RKO (cell line): ENCODE measurements at regions not wholly inside any gene's neighbourhood (a gene's known extent, or its start where the extent isn't known, plus 50 kb on each side); places are given as distances from the start of the nearest gene placed in this dataset.
A peak's percentile ranks its signal among the peaks of the same experiment; 100 is the strongest.
"Not testable (repeated sequence)": the region's sequence is repeated elsewhere in the genome, so short reads cannot be mapped to it uniquely, and the experiment has no call there.

Source experiments
- DNase-seq: peaks from one replicate; pipeline ENCODE4 v3.0.0-alpha.2; 2016; ENCODE audit warnings: low spot score

DNA sequence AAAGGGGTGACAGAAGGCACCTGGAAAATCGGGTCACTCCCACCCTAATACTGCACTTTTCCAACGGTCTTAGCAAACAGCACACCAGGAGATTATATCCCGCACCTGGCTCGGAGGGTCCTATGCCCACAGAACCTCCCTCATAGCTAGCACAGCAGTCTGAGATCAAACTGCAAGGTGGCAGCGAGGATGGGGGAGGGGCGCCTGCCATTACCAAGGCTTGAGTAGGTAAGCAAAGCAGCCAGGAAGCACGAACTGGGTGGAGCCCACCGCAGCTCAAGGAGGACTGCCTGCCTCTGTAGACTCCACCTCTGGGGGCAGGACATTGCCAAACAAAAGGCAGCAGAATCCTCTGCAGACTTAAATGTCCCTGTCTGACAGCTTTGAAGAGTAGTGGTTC lies 101.8 kb downstream of the TBX20 start:
- DNase-seq = not testable (repeated sequence)

DNA sequence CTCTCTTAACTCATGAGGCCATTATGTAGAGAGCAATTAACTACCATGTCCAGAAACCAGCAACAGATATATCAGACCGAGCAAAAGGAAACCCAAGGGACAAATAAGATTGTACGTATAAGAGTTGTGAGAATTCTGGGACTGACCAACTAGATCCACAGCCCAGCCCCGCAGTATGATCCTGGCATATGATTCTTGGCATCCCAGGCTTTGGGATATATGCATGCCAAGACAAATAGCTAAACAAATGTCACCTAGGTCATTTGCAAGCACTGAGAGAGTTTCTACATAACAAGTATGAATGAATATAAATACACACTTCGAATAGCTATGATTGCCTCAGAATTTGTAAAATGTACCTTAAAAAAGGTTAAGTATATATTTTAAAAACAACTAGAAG lies 105.9 kb downstream of the TBX20 start:
- not testable (repeated sequence) for DNase-seq

DNA sequence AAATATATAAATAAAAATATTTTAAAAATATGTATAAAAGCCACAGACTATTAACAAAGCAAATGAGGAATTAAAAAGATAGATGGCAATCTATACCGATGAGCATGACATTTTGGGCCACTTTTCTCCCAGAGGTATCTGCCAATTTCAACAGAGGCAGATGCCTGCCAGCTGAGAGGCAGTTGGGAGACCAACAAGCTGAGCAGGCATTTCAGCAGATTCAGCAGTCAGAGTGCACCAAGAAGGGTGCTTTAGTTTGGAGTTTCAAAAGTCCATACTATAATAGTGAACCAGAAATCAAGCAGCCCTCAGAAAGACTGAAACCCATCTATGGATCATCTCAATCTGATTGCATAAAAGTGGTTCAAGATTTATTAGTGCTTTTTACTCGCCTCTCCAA lies 104.8 kb upstream of the DPY19L1 start:
- not testable (repeated sequence) for DNase-seq

- not testable (repeated sequence) for DNase-seq
Measured at GRCh38 chr7:35139281-35139680, 102.0 kb upstream of the DPY19L1 start.

DNA sequence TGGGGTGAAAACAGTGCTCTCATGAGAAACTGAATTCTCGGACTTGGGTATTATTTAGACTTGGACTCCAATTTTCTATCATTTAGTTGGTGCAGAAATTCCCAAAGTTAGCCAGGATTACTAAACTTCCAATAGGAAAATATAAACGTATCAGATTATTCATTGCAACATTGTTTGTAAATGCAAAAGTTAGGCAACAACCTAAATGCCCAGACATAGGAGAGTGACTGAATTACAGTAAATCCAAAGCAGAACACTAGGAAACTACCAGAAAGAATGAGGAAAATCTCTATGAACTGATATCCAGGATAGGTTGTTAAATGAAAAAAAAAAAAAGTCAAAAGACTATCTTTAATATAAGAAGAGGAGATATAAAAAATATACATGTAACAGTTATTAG lies 96.2 kb upstream of the DPY19L1 start:
- not testable (repeated sequence) for DNase-seq

DNA sequence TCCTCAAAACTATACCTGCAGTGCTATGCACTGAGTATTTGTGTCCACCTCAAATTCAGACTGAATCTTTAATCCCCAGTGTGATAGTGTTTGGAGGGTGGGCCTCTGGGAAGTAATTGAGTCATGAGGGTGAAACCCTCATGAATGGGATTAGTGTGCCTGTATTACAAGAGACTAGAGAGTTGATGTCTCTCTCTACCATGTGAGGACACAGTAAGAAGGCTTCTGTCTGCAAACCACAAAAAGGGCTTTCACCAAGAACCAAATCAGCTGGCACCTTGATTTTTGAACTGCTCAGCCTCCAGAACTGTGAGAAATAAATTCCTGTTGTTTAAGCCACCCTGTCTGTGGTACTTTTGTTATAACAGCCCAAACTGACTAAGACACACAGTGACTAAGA lies 95.7 kb upstream of the DPY19L1 start:
- DNase-seq = not testable (repeated sequence)

DNA sequence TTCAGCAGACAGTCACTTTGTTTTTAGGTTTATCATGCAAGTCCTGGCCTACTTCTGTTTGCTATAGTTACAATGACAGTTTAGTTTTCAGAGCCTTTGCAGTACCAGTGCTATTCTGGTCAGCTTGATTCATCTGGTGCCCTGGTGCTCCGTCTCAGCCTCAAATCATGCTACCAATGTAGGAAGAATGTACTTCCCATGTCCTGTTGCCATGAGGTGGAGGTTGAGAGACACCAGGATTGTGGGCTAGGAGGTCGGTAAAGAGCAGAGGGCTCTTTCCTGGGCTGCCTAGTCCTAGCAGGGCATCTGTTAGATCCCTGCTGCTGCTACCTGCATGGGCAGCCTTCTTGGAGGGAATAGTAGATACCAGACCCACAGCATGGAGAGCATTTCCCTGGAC lies 91.4 kb upstream of the DPY19L1 start:
- not testable (repeated sequence) for DNase-seq

GRCh38 chr7:35118526-35118925 lies 81.2 kb upstream of the DPY19L1 start:
- not testable (repeated sequence) for DNase-seq

DNA sequence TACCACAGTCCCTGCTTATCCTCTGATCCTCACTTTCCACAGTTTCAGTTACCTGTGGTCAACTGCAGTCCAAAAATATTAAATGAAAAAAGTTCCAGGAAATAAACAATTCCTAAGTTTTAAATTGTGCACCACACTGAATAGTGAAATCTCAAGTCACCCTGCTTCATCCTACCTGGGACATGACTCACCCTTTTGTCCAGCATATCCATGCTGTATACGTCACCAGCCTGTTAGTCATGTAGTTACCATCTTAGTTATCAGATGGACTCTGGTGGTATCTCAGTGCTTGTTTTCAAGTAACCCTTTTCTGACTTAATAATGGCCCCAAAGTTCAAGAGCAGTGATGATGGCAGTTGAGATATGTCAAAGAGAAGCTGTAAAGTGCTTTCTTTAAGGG lies 69.4 kb upstream of the DPY19L1 start:
- DNase-seq = peak; percentile 12

GRCh38 chr7:35105511-35105910 lies 68.2 kb upstream of the DPY19L1 start:
- not testable (repeated sequence) for DNase-seq

GRCh38 chr7:35102845-35103244 lies 65.6 kb upstream of the DPY19L1 start:
- not testable (repeated sequence) for DNase-seq

- not testable (repeated sequence) for DNase-seq
Measured at GRCh38 chr7:35092961-35093360, 55.7 kb upstream of the DPY19L1 start.
